GM23338 (cell line): ENCODE measurements at regions not wholly inside any gene's neighbourhood (a gene's known extent, or its start where the extent isn't known, plus 50 kb on each side); places are given as distances from the start of the nearest gene placed in this dataset.

Experiments
- ATAC-seq: fragments of 200-7000 bp; cut with Tn5 transposase; 3 replicates; pipeline ENCODE4 v1.9.1; 2020
- DNase-seq: peaks from one replicate; pipeline ENCODE4 v3.0.0-alpha.2; 2015; ENCODE audit warnings: low spot score
- H2AFZ ChIP-seq: fragments of 200-600 bp; sonication (generic); 2 replicates; pipeline ENCODE4 v1.8.0; 2016; ENCODE audit warnings: antibody characterized with exemption, mild to moderate bottlenecking, moderate library complexity
- H3F3A ChIP-seq: fragments of 200-600 bp; sonication (generic); replicated peaks from 2 replicates; pipeline ENCODE4 v1.8.0; 2017; ENCODE audit warnings: antibody characterized with exemption, mixed run types, low read depth
- H3K27ac ChIP-seq: fragments of 200-600 bp; sonication (generic); 2 replicates; pipeline ENCODE4 v1.6.1; 2016; ENCODE audit warnings: low read depth
- H3K27me3 ChIP-seq: fragments of 200-600 bp; sonication (generic); 2 replicates; pipeline ENCODE4 v1.8.0; 2016; ENCODE audit warnings: mild to moderate bottlenecking, mixed run types, moderate library complexity; ENCODE audit not compliant: insufficient read depth
- H3K36me3 ChIP-seq: fragments of 200-600 bp; sonication (generic); 2 replicates; pipeline ENCODE4 v1.8.0; 2016; ENCODE audit warnings: mild to moderate bottlenecking; ENCODE audit not compliant: insufficient read depth
- H3K4me1 ChIP-seq: fragments of 200-600 bp; sonication (generic); 2 replicates; pipeline ENCODE4 v1.8.0; 2016; ENCODE audit warnings: mild to moderate bottlenecking, moderate library complexity; ENCODE audit not compliant: insufficient read depth
- H3K4me2 ChIP-seq: fragments of 200-600 bp; sonication (generic); 2 replicates; pipeline ENCODE4 v1.7.1; 2017; ENCODE audit warnings: mixed run types
- H3K4me3 ChIP-seq: fragments of 200-600 bp; sonication (generic); 2 replicates; pipeline ENCODE4 v1.6.1; 2016; ENCODE audit warnings: mixed run types
- H3K79me2 ChIP-seq: fragments of 200-600 bp; sonication (generic); replicated peaks from 2 replicates; pipeline ENCODE4 v1.8.0; 2017; ENCODE audit warnings: mild to moderate bottlenecking; ENCODE audit not compliant: insufficient read depth
- H3K9me2 ChIP-seq: fragments of 200-600 bp; sonication (generic); 2 replicates; pipeline ENCODE4 v1.8.0; 2017; ENCODE audit not compliant: insufficient read depth
- H4K20me1 ChIP-seq: fragments of 200-600 bp; sonication (generic); replicated peaks from 2 replicates; pipeline ENCODE4 v1.8.0; 2017; ENCODE audit warnings: mild to moderate bottlenecking; ENCODE audit not compliant: insufficient read depth
- H3K27ac Mint-ChIP-seq: 2 replicates; pipeline ENCODE4 v1.8.0; 2020; ENCODE audit warnings: inconsistent platforms, mild to moderate bottlenecking, moderate library complexity, mixed read lengths
- H3K27me3 Mint-ChIP-seq: 3 replicates; pipeline ENCODE4 v1.8.0; 2022; ENCODE audit warnings: low read depth, mild to moderate bottlenecking, moderate library complexity, mixed read lengths, inconsistent platforms; ENCODE audit not compliant: insufficient read depth, poor library complexity
- H3K36me3 Mint-ChIP-seq: 3 replicates; pipeline ENCODE4 v1.8.0; 2021; ENCODE audit warnings: low read depth, mild to moderate bottlenecking, inconsistent platforms, moderate library complexity, mixed read lengths
- H3K4me1 Mint-ChIP-seq: 3 replicates; pipeline ENCODE4 v1.8.0; 2020; ENCODE audit warnings: mild to moderate bottlenecking, inconsistent platforms, mixed read lengths
- H3K4me3 Mint-ChIP-seq: 3 replicates; pipeline ENCODE4 v1.8.0; 2021; ENCODE audit warnings: moderate library complexity, mild to moderate bottlenecking, inconsistent platforms, mixed read lengths
- H3K9me3 Mint-ChIP-seq: 3 replicates; pipeline ENCODE4 v1.8.0; 2020; ENCODE audit warnings: moderate library complexity, mild to moderate bottlenecking, inconsistent platforms, mixed read lengths
- JUNB ChIP-seq: IDR thresholded peaks from one replicate; pipeline ENCODE4 v1.6.1; 2016; ENCODE audit warnings: antibody characterized with exemption; ENCODE audit not compliant: unreplicated experiment
- NANOG ChIP-seq: IDR thresholded peaks from 2 replicates; pipeline ENCODE4 v1.6.1; 2016; ENCODE audit warnings: antibody characterized with exemption, borderline replicate concordance
- POLR2AphosphoS5 ChIP-seq: IDR thresholded peaks from 2 replicates; pipeline ENCODE4 v1.6.1; 2016; ENCODE audit warnings: antibody characterized with exemption, low read depth
- STAT1 ChIP-seq: IDR thresholded peaks from one replicate; pipeline ENCODE4 v1.6.1; 2016; ENCODE audit warnings: antibody characterized with exemption; ENCODE audit not compliant: unreplicated experiment
- ZNF114 ChIP-seq: fragments of 250-450 bp; sonication (Bioruptor Pico); IDR thresholded peaks from 2 replicates; pipeline ENCODE4 v1.5.0; 2020; ENCODE audit warnings: mild to moderate bottlenecking, moderate library complexity
- ZNF331 ChIP-seq: fragments of 250-450 bp; sonication (Bioruptor Pico); IDR thresholded peaks from 2 replicates; pipeline ENCODE4 v1.5.0; 2020; ENCODE audit warnings: low read depth, mild to moderate bottlenecking, moderate library complexity
- TF ChIP-seq, protein P1 (sequence below): IDR thresholded peaks from one replicate; pipeline ENCODE4 v1.6.1; 2018; ENCODE audit warnings: antibody characterized with exemption; ENCODE audit not compliant: unreplicated experiment

GRCh38 chr3:43190670-43191069 lies 84.8 kb upstream of the POMGNT2 start (continued):
- TF ChIP-seq, protein P1, sequence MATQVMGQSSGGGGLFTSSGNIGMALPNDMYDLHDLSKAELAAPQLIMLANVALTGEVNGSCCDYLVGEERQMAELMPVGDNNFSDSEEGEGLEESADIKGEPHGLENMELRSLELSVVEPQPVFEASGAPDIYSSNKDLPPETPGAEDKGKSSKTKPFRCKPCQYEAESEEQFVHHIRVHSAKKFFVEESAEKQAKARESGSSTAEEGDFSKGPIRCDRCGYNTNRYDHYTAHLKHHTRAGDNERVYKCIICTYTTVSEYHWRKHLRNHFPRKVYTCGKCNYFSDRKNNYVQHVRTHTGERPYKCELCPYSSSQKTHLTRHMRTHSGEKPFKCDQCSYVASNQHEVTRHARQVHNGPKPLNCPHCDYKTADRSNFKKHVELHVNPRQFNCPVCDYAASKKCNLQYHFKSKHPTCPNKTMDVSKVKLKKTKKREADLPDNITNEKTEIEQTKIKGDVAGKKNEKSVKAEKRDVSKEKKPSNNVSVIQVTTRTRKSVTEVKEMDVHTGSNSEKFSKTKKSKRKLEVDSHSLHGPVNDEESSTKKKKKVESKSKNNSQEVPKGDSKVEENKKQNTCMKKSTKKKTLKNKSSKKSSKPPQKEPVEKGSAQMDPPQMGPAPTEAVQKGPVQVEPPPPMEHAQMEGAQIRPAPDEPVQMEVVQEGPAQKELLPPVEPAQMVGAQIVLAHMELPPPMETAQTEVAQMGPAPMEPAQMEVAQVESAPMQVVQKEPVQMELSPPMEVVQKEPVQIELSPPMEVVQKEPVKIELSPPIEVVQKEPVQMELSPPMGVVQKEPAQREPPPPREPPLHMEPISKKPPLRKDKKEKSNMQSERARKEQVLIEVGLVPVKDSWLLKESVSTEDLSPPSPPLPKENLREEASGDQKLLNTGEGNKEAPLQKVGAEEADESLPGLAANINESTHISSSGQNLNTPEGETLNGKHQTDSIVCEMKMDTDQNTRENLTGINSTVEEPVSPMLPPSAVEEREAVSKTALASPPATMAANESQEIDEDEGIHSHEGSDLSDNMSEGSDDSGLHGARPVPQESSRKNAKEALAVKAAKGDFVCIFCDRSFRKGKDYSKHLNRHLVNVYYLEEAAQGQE, result no peak

DNA sequence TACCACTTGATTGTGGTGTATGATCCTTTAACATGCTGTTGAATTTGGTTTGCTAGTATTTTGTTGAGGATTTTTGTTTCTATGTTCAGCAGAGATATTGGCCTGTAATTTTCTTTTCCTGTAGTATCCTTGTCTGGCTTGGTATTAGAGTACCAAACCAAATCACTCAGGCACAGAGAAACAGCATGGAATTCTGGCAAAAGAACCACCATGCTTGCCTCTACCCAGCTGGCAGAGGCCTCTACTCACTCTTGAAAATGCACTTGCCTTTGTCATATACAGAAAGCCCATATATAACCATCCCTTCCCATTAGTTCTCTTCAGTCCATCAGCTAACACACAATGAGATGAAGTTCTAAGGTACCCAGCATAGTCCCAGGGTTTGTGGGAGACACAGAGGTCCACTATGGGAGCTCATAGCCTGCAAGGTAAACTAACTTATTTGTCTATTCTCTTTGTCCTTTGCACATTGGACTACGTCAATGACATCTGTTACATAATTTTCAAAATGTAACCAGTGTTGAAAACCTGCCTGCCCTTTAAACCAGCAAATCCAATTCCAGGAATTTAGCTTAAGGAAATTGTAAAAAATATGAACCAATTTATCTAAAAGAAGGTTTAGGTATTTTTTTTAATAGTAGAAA lies 82.1 kb upstream of the POMGNT2 start:
- H3K9me3 Mint-ChIP-seq, result peaks cover 6% of the 10 kb centered on the region
- peaks cover under 1% of the 10 kb centered on the region for H3K27me3 Mint-ChIP-seq
- Histone ChIP-seq H3K4me1 (no peaks in the 10 kb centered on the region), H3F3A (no peaks in the 10 kb centered on the region), H3K4me2 (no peak overlapping the region), H3K27ac (no peak overlapping the region), H3K79me2 (no peaks in the 10 kb centered on the region), H2AFZ (no peak overlapping the region), H3K27me3 (no peaks in the 10 kb centered on the region), H4K20me1 (no peaks in the 10 kb centered on the region), H3K4me3 (no peak overlapping the region), H3K36me3 (no peaks in the 10 kb centered on the region), H3K9me2 (peaks cover 17% of the 10 kb centered on the region; the same call in 1 of the 2 replicates)
- H3K4me3 Mint-ChIP-seq, result no peak overlapping the region
- H3K36me3 Mint-ChIP-seq, result no peaks in the 10 kb centered on the region
- TF ChIP-seq STAT1 (no peak), POLR2AphosphoS5 (no peak), NANOG (no peak), JUNB (no peak), ZNF331 (CRISPR knock-in tag) (no peak)
- no peaks in the 10 kb centered on the region for H3K4me1 Mint-ChIP-seq
- ATAC-seq (no peak), DNase-seq (no peak)
- H3K27ac Mint-ChIP-seq, result no peak overlapping the region

GRCh38 chr3:43185983-43186314 lies 80.1 kb upstream of the POMGNT2 start:
- ATAC-seq (no peak), DNase-seq (no peak)
- H3K27me3 Mint-ChIP-seq, result no peaks in the 10 kb centered on the region
- H3K4me1 Mint-ChIP-seq, result no peaks in the 10 kb centered on the region
- Histone ChIP-seq H3K4me1 (no peaks in the 10 kb centered on the region), H3K4me2 (no peak overlapping the region), H3F3A (no peaks in the 10 kb centered on the region), H3K36me3 (no peaks in the 10 kb centered on the region), H2AFZ (no peak overlapping the region), H3K79me2 (no peaks in the 10 kb centered on the region), H3K9me2 (peaks cover 17% of the 10 kb centered on the region; the same call in 1 of the 2 replicates), H3K27ac (no peak overlapping the region), H3K27me3 (no peaks in the 10 kb centered on the region), H3K4me3 (no peak overlapping the region), H4K20me1 (no peaks in the 10 kb centered on the region)
- H3K27ac Mint-ChIP-seq, result no peak overlapping the region
- no peak overlapping the region for H3K4me3 Mint-ChIP-seq
- peaks cover 3% of the 10 kb centered on the region; the same call in 1 of the 3 replicates for H3K9me3 Mint-ChIP-seq
- H3K36me3 Mint-ChIP-seq, result no peaks in the 10 kb centered on the region
- no peak for TF ChIP-seq ZNF114 (CRISPR knock-in tag)
- TF ChIP-seq, protein P1, result no peak
- no peak for TF ChIP-seq NANOG
